Stimulated activated CD8-positive, alpha-beta memory T cell treated with anti-CD3 and anti-CD28 coated beads, Interleukin-12 subunit alpha, Interleukin-12 subunit beta, amount 100 ng/mL, for 1 hour (primary cell): ENCODE measurements at regions not wholly inside any gene's neighbourhood (a gene's known extent, or its start where the extent isn't known, plus 50 kb on each side); places are given as distances from the start of the nearest gene placed in this dataset.

ENCODE experiments used
- DNase-seq: peaks from one replicate; pipeline ENCODE4 v3.0.0-alpha.2; 2020; ENCODE audit warnings: low read depth

DNA sequence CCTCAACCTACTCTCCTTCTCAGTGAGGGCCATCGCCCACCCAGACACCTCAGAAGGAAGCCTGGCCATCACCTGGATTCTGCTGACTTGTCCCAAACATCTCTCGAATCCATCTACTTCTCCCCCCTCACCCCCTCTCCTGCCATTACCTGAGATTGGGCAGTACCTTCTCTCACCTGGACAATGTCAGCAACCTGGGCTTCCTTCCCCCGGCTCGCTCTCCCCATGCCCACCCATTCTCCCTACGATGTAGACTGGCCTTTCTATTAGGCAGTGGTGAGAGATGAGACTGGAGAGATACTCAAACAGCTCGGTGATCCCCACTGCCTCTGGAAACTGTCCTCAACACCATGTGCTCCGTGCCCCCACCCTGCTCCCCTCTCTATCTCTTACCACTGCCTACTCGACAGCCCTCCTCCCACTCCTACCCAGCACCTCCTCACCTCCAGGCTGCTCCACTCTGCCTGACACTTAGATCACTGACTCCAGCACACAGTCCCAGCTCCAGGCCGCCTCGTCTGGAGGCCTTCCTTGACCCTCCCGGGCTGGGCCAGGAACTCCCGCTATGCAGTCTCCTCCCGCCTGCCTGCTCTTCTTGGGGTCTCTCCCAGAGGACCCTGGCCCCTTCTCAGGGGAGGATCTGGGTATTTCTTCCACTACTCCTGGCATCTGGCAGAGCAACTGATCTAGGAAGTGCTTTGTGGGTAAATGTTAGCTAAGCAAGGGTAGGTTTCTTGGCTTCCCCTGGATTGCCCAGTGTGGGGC is 235.8 kb upstream of the NLRP1 start:
- no peak for DNase-seq

DNA sequence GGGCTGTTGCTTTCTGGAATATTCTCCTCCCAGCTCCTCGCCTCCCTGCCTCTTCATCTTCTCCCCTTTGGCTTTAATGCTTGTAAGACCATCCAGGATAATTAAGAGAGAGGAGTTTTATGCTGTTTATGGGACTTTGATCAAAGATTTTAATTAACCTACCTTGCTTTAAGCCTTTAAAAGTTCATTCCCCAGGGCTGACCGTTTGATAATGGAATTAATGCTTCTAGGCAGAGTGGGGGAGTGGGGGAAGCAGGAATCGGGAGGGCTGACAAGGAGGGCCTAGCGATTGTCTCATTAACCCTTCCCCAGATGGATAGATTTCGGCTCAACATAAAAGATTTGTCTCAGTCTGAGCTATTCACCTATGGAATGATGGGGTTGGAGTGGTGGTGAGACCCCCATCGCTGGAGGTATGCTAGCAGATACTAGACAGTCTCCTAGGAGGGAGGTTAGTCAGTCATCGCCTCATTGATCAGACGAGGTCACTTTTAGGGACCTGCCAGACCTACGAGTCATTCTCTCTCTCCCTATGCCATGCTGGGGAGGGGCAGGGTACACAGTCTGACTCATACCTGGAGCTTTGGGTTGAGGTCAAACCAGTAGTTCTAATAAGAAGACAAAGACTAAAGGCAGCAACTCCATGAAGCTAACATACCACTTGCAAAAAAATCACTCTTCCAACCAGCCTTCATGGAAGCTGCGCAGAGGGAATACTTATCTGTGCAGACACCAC is 236.6 kb upstream of the NLRP1 start:
- no peak for DNase-seq

DNA sequence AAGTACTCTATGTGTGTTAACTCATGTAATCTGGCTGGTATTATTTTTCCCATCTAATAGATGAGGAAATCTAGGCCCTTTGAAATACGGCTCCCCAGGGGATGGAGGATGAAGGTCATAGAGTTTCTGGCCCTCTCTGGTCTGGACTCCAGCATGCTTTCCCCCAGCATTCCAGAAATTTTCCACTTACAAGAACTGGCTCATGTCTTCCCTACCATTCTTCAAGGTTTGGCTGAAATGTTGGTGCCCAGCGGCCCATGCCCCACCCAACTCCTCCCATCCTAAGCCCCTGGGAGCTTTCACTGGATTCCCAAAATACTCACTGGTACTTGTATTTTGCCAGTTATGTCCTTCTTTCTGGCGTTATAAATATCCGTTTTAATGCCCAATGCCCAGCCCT is 237.5 kb upstream of the NLRP1 start:
- DNase-seq = no peak

DNA sequence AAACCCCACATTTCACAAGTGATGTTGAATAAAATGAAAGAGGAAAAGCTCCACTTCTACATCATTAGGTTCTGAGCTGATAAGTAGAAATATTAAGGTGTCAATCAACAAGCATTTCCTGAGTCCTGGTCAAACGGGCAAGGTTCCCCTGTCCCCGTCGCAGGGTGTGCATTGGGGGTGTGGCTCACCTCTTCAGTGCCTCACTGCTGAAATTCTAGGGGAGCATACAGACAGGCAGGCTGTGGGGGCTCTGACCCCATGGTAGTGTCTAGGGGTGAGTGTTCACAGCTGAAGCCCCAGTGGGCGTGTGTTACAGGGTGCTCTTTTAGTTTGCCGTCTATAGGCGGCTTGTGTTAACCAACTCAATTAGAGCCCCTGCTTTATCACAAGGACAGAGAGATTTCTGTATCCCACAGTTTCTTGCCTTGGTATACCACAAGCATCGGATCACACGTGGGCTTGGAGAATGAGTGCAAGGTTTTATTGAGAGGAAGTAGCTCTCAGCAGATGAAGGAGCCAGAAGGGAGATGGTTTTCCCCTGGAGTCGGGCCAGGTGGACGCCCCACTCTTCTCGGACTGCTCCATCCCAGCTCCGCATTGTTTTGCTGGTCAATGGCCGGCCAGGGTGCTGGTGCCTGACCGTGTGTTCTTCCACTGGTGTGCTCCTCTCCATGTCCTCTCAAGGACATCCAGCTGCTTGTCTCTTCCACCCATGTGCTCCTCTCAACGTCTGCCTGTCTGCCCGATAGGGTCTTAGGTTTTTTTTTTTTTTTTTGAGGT is 238.2 kb upstream of the NLRP1 start:
- no peak for DNase-seq

DNA sequence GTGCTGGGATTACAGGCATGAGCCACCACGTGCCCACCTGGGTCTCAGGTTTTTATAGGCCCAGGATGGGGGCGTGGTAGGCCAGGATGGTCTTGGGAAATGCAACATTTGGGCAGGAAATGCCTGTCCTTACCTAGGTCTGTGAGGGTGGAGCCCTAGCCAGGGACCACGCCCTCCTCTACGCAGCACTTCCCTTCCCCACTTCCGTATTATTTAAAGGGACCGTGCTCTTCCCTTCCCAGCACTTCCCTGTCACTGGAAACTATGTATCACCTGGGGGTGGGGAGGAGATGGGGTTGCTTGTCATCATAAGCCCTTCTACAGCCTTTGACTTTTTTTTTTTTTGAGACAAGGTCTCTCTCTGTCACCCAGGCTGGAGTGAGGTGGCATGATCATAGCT is 238.9 kb upstream of the NLRP1 start:
- DNase-seq = no peak

DNA sequence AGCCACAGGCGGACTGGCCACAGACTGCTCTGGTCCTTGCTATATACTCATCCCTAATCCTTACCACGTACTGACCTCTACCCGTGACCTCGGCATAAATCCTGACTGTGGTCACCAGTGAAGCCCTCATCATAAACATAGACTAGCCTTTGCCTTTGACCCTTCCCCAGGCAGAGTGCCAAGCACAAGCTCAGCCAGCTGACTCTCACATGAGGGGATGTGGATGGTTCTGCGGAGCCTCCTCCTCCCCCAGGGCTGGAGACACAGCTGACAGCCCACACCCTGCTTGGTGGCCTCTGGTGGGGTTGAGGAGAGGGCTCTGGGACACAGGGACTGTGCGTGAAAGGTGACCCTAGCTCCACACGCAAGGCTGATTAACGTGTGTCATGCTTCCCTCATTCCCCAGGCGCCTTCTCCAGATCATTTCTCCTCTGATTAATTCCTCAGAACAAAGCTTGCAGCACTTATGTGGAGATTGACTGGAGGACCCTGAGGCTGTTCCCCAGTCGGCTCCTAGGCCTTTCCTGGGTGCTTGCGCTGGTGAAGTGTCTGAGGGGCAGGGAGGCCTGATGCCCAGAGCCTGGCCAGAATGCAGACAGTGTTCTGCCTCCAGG is 241.5 kb upstream of the NLRP1 start:
- DNase-seq = no peak

DNA sequence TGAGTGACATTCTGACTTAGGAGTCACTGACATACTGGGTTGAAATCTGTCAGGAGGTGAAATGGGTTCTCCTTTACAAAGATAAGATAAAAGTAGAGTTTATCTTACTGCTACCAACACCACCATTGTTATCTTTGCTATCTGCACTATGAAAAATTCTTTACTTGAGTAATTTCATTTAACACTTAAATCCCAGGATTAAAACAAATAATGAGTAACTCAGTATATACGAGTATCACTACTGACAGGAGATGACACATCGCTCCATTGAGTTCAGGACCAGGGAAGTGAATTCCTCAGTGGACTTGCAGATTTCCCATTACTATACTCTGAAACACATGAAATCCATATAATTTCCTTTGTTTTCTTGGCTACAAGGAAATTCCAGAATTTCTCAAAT is 242.1 kb upstream of the NLRP1 start:
- DNase-seq = no peak

DNA sequence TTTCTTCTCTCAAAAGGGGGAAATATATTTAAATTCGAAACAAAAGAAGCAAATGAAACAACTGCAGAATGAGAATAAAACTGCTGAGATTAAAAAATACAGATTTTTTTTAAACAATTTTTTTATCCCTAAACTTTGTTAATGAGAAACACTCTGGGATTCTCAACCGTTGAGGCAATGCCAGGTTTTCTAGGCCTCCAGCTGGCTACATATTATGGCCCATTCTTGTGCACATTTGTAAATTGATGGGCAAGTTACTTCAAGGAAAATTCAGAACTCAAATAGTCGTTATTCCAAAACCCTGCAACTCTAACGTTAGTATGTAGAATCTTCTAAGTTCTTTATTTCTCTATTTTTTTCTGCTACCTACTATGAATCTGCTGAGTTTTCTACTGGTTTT is 239.3 kb upstream of the WSCD1 start:
- DNase-seq = no peak

DNA sequence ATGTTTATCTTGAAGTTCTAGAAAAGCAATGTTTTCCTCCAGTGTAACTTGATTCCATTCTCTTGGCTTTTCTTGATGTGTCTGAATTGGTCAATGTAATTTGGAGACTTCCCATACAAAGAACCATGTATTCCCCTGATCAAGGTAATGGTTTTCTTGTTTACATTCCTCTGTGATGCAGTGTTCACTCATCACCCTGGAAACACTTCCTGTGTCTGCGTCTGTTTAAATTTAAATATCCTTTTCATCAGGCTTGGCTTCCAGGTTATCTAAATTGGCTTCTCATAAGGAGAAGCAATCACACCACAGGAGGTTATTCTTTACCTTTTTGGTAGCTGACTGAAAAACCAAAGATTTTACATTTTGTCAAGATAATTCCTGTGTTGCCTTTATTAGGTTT is 237.3 kb upstream of the WSCD1 start:
- no peak for DNase-seq

DNA sequence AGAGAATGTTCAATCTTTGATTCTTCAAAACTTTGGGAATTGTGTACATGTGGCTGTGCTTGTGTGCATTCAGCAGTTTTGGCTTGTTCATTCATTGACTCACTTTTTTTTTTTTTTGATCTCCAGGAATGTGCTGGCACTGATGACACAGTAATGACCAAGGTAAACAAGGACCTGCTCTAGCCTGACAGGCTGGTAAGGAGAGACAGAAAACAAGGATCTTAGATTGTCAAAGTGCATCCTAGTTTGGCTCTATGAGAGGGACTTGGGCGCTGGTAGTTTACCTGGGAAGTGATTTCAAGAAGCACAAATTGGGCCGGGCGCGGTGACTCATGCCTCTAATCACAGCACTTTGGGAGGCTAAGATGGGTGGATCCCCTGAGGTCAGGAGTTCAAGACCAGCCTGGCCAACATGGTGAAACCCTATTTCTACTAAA is 233.1 kb upstream of the WSCD1 start:
- no peak for DNase-seq

DNA sequence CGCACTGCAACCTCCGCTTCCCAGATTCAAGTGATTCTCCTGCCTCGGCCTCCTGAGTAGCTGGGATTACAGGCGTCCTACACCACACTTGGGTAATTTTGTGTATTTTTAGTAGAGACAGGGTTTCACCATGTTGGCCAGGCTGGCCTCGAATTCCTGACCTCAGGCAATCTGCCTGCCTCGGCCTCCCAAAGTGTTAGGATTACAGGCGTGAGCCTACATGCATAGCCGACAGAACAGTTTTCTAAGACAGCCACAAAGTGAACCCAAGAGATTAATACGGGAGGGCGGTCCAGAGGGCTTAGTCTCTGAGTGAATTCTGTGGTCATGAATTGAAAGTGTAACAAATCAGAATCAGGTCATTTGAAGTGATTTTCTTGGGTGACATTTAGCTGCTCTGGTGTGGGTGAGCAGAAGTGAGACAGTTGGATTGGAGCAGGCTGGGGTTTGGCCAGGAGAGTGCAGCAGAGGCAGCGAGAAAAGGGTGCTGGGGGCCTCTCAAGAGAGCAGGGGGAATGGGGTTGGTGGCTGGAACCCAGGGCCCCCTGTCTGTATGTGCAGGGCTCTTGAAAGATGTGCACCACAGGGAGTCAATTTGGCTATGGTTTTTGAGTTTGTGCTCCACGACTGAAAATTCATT is 231.4 kb upstream of the WSCD1 start:
- DNase-seq = no peak

DNA sequence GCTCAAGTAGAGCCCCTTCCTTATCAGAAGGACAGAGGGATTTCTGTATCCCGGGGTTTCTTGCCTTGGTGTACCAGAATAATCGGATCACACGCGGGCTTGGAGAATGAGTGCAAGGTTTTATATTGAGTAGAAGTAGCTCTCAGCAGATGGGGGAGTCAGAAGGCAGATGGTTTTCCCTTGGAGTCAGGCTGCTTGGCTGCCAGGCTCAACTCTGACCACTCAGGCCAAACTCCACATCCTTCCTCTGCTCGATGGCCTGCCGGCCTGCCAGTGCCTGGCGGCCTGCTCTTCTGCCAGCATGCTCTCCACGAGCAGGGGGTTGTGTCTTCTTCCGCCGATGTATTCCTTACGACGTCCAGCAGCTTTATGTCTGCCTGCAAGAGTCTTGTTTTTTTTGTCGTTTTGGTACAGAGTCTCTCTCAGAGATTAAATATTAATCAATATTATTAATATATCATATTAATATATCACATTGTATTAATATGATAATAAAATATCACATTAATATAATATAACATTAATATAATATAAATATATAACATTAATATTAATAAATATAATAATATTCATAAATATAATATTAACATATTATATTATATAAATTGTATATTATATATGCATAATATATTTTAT is 229.2 kb upstream of the WSCD1 start:
- DNase-seq = no peak

DNA sequence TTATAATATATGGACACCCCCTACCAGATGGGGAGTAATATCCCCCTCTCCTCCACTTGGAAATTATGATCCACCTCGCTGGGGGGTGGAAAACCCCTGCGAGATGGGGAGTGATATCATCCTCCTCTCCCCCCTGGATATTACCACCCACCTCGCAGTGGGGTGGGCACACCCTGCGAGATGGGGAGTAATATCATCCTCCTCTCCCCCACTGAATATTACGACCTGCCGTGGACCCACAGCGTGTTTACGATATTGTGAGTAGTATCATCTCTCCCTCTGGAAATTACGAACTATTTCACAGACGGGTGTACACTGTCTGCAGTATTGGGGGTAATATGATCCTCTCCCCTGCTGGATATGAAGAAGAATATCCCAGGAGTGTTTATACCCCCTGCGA is 228.3 kb upstream of the WSCD1 start:
- no peak for DNase-seq

DNA sequence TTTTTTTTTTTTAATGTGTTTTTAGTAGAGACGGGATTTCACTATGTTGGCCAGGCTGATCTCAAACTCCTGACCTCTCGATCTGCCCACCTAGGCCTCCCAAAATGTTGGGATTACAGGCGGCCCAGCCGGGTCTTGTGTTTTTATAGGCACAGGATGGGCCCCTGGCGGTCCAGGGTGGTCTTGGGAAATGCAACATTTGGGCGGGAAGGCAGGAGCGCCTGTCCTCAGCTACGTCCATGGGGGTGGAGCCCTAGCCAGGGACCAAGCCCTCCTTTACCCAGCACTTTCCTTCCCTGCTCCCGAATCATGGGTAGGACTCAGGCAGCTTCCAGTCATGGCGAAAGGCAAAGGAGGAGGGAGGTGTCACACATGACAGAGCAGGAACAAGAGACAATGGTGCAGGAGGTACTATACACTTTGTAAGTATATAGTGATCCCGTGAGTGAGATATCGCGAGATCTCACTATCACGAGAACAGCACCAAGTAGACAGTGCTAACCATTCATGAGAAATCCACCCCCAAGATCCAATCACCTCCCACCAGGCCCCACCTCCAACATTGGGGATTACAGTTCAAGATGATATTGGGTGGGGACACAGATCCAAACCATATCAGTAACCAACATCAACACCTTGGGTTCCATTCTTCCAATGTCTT is 226.7 kb upstream of the WSCD1 start:
- no peak for DNase-seq

DNA sequence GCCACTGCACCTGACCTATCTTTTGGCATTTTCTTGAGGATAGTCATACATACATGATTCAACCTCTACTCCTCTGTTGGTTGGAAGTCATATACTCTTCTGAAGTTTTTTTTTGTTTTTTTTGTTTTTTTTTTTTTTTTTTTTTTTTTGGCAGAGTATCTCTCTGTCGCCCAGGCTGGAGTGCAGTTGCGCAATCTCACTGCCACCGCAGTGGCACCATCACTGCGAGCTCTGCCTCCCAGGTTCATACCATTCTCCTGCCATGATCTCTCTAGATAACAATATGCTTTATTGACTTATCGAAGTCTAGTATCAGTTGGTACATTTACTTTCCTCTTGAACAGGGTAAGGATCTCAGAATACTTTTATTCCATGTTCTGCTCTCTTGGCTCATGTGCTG is 224.2 kb upstream of the WSCD1 start:
- no peak for DNase-seq

DNA sequence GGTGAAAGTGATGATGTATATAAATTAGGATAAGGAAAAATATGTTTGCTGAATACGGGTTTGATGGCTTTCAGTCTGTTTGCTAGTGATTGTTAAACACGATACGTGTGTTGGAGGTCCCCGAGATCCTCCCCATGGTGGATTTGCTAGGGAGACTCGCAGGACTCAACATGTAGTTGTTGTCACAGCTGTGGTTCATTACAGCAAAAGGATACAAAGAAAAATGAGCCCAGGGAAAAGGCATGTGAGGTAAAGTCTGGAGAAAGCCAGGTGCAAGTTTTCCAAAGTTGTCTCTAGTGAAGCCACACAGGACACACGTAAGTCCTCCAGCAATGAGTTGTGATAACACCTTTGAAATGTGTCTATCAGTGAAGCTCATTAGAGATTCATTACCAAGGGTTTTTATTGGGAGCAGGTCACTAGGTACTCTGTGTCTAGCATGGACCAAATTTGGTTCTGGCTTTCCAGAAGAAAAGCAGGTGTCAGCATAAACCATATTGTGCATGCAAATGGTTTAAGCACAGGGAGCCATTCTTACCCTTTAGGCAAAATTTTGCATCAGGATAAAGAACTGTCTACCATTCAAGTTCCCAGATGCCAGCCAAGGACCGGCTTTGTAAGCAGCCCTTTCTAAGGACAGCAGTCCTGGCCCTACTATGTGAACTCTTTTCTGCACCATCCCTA is 215.2 kb upstream of the WSCD1 start:
- no peak for DNase-seq

DNA sequence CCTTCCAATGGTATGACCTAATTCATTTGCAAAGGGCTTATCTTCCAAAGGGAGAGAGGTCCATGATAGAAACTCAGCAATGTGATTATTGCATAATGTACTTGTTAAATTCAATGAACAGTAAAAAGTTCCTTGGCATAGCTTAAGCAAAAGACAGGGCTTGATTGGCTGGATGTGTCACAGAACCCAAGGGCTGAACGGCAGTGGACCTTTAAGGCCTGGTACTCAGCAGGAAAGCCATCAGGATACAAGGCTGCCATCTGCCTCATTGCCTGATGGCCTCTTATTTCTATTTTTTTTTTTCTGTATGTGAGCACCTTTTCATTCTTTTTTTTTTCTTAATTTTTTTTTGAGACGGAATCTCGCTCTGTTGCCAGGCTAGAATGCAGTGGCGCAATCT is 208.9 kb upstream of the WSCD1 start:
- no peak for DNase-seq

DNA sequence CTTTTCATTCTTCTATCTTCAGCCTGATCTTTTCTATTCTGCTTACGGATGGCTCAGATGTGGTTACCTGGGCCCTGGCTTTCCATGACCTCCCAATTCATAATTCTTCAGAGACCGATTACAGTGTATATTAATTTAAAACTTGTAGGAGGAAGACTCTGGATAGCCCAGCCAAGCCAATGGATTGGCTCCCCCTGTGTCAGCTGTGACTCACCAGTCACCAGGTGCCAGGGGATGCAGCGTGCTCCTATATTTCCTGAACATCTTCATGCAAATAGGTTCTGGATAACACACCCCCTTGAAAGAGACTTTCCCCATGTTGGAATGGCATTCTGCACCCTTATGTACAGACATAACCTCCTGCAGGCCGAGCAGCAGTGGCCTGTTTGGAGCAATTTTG is 208.3 kb upstream of the WSCD1 start:
- DNase-seq = no peak

DNA sequence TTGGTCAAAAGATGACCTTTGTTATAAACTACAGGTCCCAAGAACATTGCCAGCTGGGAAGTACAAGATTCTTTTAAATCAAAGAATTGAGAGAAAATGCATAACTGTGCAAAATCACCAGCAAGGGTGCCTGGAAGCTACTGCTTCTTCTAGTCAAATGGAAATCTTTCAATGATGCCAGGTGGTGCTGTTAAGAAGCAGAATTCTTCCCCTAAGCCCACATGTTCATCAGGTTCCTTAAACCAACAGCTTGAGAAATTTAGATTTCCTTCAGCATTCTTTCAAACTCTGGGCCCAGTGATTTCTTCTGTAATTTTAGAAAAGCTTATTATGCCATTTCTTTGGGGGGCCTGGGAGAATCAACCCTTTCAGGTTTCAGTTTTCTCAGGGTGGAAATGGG is 207.8 kb upstream of the WSCD1 start:
- DNase-seq = no peak
